ENCODE measurements at regions not wholly inside any gene's neighbourhood (a gene's known extent, or its start where the extent isn't known, plus 50 kb on each side); places are given as distances from the start of the nearest gene placed in this dataset.

DNA sequence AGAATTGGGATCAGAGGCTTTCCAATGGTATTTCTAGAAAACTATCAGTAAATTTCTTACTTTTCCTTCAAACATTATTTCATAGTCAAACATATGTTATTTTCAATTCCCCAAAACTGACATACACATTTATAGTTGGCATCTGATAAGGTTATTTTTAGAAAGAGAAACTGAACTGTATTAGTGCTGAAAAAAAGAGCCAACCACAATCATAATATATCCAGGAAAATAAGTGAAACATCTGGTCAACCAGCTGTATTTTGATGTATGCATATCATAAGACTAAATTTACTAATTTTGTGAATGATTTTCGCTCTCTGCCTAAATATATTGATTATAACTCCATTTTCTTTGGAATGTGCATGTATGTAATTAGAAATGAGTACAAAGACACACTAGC lies 554.2 kb downstream of the FLRT2 start:
- no peak for TF ChIP-seq TAF1 (IDR thresholded peaks at IDR 0.05; ENCODE audit: borderline replicate concordance, insufficient read depth, low read length)
- TF ChIP-seq SIN3A (IDR thresholded peaks at IDR 0.05; ENCODE audit: borderline replicate concordance, insufficient read depth, low read length), result no peak
- no peak for TF ChIP-seq FOXP2 (optimal IDR thresholded peaks at IDR 0.05; ENCODE audit: borderline replicate concordance, extremely low read depth, extremely low read length, insufficient read depth)
- TF ChIP-seq, protein P1, sequence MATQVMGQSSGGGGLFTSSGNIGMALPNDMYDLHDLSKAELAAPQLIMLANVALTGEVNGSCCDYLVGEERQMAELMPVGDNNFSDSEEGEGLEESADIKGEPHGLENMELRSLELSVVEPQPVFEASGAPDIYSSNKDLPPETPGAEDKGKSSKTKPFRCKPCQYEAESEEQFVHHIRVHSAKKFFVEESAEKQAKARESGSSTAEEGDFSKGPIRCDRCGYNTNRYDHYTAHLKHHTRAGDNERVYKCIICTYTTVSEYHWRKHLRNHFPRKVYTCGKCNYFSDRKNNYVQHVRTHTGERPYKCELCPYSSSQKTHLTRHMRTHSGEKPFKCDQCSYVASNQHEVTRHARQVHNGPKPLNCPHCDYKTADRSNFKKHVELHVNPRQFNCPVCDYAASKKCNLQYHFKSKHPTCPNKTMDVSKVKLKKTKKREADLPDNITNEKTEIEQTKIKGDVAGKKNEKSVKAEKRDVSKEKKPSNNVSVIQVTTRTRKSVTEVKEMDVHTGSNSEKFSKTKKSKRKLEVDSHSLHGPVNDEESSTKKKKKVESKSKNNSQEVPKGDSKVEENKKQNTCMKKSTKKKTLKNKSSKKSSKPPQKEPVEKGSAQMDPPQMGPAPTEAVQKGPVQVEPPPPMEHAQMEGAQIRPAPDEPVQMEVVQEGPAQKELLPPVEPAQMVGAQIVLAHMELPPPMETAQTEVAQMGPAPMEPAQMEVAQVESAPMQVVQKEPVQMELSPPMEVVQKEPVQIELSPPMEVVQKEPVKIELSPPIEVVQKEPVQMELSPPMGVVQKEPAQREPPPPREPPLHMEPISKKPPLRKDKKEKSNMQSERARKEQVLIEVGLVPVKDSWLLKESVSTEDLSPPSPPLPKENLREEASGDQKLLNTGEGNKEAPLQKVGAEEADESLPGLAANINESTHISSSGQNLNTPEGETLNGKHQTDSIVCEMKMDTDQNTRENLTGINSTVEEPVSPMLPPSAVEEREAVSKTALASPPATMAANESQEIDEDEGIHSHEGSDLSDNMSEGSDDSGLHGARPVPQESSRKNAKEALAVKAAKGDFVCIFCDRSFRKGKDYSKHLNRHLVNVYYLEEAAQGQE (IDR thresholded peaks at IDR 0.05; ENCODE audit: insufficient read depth in 1 of 2, low read depth in 2 of 2, low read length in 2 of 2), result no peak

Measured in PFSK-1 (cell line).